DMS 273 (cell line): ENCODE measurements at regions not wholly inside any gene's neighbourhood (a gene's known extent, or its start where the extent isn't known, plus 50 kb on each side); places are given as distances from the start of the nearest gene placed in this dataset.
"Not testable (repeated sequence)": the region's sequence is repeated elsewhere in the genome, so short reads cannot be mapped to it uniquely, and the experiment has no call there.

Source experiments
- DNase-seq: peaks from one replicate; lab custom pipeline; 2025; ENCODE audit not compliant: unreplicated experiment; lab: John Stamatoyannopoulos, UW

GRCh38 chr2:138066139-138066806 is 102.0 kb downstream of the HNMT start:
- no peak for DNase-seq

- no peak for DNase-seq
These were observed 102.6 kb downstream of the HNMT start for GRCh38 chr2:138066841-138067240.

GRCh38 chr2:138068669-138069068 is 104.4 kb downstream of the HNMT start:
- DNase-seq, result not testable (repeated sequence)

GRCh38 chr2:138071042-138071719 is 106.9 kb downstream of the HNMT start:
- not testable (repeated sequence) for DNase-seq

DNA sequence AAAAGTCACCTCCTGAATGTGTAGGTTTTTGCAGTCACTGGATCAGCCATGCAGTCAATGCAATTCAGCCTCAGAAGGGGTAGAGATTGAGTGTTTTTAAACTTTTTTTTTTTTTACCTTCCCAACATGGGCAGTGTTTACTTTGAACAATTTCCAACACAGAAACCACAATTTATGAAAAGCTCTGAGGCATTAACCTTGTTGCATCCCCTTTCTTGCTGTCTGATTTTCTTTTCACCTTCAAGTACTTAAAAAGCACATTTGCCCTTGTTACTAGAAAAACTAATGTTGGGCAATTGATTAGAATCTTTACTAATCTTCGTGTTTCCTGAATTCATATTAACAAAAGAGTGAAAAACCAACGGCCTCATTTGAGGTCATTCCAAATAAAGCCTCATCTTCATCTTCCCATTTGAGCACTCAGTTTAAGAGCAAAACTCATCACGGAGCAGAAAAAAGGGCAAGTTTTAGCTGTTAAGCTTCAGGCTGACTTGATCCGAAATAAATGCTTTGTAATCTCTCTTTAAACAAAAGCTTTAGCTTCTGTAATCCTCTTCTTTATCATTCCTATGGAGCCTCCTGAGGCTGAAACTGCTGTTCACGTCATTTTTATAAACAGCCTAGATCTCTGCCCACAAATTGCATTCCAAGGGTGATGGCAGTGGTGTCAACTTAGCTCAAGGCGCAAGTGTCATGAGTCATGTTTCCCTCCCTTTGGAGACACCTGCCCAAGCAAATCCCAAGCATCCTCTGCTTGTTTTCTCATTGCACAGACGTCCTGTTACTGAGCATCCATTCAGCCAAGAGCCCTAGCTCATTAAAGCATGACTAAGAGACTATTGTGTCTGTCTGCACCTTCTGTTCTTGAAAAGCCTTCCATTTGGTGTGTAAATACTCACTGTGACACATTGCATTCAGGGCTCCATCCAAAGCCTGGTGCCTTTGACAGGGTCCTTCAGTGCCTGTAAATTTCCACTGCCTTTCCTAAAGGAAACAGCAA is 107.7 kb downstream of the HNMT start:
- DNase-seq, result peak; percentile 62

GRCh38 chr2:138078153-138078552 is 113.9 kb downstream of the HNMT start:
- DNase-seq, result peak; percentile 82

GRCh38 chr2:138079976-138080375 is 115.7 kb downstream of the HNMT start:
- DNase-seq, result peak; percentile 63

GRCh38 chr2:138081225-138082073 is 117.2 kb downstream of the HNMT start:
- DNase-seq, result no peak

GRCh38 chr2:138084206-138084605 is 119.9 kb downstream of the HNMT start:
- DNase-seq, result no peak

- not testable (repeated sequence) for DNase-seq
These were observed 121.2 kb downstream of the HNMT start for GRCh38 chr2:138085441-138085840.

- DNase-seq, result peak; percentile 78
These were observed 122.3 kb downstream of the HNMT start for GRCh38 chr2:138086576-138086975.

- DNase-seq, result peak; percentile 72
These were observed 123.7 kb downstream of the HNMT start for GRCh38 chr2:138087751-138088593.

GRCh38 chr2:138090330-138090729 is 126.1 kb downstream of the HNMT start:
- peak; percentile 72 for DNase-seq

GRCh38 chr2:138093455-138093854 is 129.2 kb downstream of the HNMT start:
- no peak for DNase-seq

DNA sequence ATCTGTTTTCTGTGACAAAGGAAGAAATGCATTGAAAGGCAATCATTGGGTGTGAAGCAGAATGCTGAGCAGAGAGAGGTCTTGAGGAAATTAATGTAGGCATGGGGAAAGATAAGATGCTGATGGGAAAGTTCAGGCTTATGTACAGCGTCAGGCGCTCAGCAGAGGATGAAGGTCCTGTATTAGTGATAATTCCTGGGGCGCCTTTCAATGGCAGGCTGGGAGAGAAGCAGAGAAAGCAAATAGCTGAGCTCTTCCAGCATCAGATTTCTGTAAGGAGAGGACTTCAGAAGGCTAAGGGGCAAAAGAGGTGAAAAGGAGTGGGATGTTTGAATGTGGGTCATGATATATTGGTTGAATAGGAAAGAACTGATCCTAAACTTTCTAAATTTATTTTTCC is 129.8 kb downstream of the HNMT start:
- DNase-seq, result no peak

GRCh38 chr2:138095336-138095735 is 131.1 kb downstream of the HNMT start:
- no peak for DNase-seq

DNA sequence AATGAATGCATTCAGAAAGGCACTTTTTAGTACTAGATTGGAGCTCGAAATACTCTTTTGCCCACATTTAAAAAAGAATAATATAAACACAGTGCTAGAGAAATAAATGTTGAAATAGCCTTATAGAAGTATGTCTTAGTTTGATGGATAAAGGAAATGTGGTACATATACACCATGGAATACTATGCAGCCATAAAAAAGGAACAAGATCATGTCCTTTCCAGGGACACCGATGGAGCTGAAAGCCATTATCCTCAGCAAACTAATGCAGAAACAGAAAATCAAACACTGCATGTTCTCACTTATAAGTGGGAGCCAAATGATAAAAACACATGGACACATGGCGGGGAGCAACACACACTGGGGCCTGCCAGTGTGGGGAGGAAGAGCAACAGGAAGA is 135.0 kb downstream of the HNMT start:
- not testable (repeated sequence) for DNase-seq

DNA sequence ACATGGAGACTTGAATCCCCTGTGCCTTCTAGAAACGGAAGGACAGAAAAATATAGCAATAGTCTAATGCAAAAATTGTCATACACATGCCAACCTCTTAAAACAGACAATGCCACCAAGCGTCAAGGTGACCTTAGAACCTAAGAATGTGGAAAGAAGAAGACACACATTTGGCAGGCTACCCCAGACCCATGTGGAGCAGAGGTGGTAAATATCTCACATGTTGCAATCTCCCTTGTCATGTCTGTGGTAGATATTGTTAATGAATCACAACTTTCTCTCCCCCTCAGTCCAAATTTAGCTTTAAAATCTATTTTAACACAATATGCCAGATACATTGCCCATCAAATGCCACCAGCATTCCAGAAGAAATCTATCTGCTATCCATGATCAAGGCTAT is 137.4 kb downstream of the HNMT start:
- DNase-seq, result no peak

- no peak for DNase-seq
These were observed 138.4 kb downstream of the HNMT start for GRCh38 chr2:138102664-138103063.

DNA sequence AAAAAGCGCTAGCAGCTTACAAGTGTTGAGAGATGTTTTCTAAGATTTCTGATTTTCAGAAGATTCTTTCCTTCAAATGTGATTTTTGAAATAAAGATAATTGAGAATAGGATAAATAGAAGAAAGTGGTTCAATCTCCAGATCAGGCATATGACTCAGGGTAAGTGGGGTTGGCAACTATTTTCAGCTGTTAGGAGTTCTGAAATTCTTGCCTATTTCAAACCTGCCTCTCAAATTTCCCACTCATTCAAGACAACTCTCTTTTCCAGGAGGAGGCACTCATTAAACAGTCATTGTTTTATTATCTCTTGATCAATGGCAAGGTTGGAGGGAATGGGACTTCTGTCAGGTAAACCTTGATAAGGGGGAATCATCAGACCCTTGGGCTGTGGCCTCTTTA is 138.9 kb downstream of the HNMT start:
- DNase-seq, result no peak
